Right renal pelvis (tissue), 4 donors: ENCODE measurements at regions not wholly inside any gene's neighbourhood (a gene's known extent, or its start where the extent isn't known, plus 50 kb on each side); places are given as distances from the start of the nearest gene placed in this dataset.
"Not testable (repeated sequence)": the region's sequence is repeated elsewhere in the genome, so short reads cannot be mapped to it uniquely, and the experiment has no call there.

Experiments used
- DNase-seq, 4 donors: peaks; one replicate each; pipeline ENCODE4 v3.0.0-alpha.2; 2013; ENCODE audit warnings: low read depth in 4 of 4, low spot score in 3 of 4, missing footprints in 1 of 4

GRCh38 chr2:204389856-204390255 lies 155.4 kb upstream of the PARD3B start:
- DNase-seq, result no peak

DNA sequence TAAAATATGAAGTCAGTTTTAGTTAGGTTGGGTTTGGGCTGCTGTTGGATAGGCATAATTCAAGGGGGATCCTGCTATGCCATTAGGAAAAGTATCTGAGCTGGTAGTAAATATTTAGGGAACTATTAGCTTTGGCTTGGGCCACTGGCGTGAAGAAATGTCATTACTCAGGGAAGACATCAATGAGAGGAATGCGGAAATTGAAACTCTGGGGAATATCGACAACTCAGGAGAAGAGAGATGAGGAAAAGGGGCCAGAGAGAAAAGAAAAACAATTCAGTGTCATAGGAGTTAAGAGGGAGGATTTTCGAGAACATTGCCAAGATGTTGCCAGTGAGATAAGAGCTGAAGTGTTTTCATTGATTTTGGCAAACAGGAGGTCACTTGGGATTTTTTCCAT lies 149.7 kb upstream of the PARD3B start:
- no peak for DNase-seq

DNA sequence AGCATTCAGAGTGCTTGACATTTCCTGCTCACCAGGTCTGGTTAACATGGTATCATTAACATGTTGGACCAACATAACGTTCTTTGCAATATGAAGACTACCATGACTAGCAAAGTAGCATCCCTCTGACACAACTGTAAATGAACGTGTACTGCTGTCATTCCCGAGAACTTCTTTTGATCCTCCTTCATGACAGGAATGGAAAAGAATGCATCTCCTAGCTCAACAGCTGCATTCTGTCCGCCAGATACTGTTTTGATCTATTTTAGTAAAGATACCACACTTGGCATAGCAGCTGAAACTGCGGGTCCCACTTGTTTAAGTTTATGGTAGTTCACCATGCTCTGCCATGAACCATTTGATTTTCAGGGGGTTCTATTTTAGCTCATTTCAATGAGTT lies 144.2 kb upstream of the PARD3B start:
- no peak for DNase-seq

- no peak for DNase-seq
Observed at GRCh38 chr2:204407204-204408014, 137.9 kb upstream of the PARD3B start.

GRCh38 chr2:204412782-204413181 lies 132.5 kb upstream of the PARD3B start:
- not testable (repeated sequence) for DNase-seq

DNA sequence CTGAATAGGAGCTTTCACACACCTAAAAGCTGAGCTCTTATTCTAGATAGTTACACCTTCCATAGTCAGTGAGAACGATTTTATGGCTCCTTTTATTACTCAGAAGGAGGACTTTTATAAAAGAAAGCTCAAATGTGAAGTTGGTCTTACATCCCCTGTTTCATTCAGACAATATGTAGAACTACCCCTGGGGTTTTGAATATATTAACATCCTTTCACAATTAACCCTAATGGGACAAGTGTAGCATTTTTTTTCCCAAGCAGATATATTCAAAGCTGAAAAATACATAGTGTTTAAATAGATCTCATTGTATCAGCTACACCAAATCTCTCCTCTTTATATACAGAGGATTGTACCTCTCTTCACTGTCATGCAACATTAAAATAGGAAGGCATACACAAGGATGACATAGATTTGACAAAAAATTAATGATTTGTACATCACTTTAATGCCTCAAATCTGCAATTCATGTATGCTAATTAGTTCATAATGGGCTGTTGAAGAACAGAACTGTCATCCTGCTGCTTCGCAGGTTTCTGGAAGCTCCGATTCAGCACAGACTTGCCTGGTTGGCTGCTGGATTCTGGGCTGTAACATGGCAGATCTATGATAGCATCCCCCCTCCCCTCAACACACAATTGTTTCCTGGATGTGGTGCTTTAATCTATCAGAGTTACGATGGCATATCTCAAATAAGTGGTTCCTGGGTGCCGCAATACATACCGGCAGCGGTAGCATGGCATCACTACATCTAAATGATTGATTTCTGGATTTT lies 129.7 kb upstream of the PARD3B start:
- no peak for DNase-seq

DNA sequence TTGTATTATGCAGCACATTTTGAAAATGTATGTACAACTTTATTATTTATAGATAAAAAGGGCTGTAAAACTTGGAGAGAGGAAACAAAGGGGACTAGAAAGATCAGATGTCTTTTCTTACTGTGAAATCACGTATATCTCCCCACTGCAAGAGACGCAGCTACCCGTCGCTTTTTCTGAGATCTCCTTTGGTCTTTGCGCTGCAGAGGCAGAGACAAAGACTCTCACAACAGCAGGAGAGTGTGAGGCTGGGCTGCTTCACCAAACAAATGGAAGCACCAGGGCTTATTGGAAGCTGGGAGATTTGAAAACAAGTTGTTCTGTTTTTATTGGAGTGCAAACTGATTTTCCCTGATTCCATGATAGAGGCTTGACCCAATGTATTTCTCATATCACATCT lies 129.0 kb upstream of the PARD3B start:
- DNase-seq, result no peak

DNA sequence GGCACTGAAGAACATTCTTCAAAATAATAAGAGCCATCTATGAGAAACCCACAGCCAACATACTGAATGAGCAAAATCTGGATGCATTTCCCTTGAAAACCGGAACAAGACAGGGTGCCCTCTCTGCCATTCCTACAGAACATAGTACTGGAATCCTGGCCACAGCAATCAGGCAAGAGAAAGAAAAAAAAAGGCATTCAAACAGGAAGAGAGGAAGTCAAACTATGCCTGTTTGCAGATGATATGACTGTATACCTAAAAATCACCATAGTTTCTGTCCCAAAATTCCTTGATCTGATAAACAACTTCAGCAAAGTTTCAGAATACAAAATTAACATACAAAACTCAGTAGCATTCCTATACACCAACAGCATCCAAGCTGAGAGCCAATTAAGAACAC lies 119.5 kb upstream of the PARD3B start:
- DNase-seq, result no peak

GRCh38 chr2:204428675-204429074 lies 116.6 kb upstream of the PARD3B start:
- no peak for DNase-seq

DNA sequence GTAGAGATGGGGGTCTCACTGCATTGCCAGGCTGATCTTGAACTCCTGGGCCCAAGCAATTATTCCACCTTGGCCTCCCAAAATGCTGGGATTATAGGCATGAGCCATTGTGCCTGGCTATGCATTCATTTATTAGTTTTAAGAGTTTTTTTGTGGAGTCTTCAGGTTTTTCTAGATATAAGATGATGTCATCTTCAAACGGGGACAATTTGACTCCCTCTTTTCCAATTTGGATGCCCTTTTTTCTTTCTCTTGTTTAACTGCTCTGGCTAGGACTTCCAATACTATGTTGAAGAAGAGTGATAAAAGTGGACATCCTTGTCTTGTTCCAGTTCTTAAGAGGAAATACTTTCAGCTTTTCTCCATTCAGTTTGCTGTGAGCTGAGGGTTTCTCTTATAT lies 113.7 kb upstream of the PARD3B start:
- DNase-seq, result no peak

DNA sequence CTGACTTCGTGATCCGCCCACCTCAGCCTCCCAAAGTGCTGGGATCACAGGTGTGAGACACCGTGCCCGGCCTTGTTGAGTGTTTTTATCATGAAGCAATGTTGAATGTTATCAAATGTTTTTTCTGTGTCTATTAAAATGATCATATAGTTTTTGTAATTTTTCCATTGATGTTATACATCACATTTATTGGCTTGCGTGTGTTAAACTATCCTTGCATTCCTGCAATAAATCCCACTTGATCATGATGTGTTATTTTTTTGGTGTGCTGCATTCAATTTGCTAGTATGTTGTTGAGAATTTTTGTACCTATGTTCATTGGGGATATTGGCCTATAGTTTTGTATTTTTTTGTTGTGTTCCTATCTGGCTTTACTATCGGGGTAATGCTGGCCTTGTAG lies 113.1 kb upstream of the PARD3B start:
- no peak for DNase-seq

DNA sequence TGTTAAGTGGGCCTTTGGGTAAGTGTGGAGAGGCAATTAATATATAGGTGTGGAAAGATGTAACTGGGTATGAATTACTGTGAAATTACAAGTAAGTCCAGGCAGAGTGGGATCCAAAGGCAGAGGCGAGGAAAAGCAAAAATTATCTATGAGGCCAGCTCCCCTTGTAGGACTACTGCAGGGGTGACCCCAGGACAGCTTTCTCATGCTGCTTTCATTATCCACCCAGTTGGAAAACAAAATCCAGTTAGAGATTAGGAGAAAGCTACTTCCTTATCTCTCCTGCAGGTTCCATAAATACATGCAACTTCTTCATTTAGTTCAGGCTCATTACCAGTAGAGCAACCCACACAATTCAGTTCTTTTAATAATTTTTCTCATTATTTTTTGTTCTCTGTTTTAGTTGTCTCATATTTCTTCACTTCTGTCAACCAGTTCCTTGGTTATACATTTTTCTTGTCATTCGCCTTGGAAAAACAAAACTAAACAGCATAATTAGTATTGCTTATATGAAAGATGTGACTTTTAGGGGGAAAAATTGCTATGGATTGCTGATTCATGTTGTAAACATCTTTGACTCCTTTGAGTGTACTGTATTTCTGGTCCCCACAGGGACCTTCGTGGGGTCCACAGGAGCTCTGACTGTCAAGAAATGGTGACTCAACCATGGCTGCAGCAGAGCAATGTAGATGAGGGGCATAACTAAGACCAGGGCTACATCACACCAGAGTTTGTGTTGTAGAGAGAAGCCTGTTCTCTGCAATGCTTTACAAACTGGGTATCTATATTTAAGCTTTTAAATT lies 110.4 kb upstream of the PARD3B start:
- DNase-seq, result no peak

DNA sequence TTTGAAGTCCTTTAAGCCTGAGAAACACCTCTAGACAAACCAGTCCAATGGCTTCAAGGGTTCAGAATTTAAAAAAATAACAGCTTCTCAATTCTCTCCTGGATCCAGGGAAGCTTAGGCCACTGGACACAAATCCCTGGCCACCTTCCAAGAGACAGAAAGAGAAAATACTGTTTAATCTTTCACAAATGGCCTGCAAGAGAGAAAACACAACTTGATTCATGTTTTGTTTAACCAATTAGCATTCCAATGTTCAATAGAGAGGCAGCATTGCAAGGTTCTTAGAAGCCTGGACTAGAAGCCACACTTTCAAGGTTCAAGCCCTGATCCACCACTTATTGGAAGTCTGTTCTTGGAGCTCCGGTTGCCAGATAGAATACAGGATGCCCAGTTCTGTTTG lies 109.0 kb upstream of the PARD3B start:
- no peak for DNase-seq

DNA sequence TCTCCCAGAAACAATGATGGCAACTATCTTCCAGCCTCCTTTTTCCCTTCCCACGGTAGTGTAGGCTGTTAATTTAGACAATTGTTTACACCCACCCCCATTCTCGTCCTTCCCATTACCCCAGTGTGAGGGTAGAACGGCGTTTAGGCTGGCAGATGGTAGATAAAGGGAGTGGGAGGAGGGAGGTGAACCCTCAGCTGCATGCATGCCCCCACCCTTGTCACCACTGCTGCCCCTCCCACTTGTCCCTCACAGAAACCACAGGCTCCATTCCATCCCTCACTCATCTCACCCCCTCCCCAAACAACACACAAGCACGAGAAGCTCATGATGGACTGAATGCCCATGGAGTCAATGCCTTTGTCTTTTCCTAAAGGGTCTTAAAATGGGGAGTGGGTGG lies 107.9 kb upstream of the PARD3B start:
- DNase-seq, result no peak

DNA sequence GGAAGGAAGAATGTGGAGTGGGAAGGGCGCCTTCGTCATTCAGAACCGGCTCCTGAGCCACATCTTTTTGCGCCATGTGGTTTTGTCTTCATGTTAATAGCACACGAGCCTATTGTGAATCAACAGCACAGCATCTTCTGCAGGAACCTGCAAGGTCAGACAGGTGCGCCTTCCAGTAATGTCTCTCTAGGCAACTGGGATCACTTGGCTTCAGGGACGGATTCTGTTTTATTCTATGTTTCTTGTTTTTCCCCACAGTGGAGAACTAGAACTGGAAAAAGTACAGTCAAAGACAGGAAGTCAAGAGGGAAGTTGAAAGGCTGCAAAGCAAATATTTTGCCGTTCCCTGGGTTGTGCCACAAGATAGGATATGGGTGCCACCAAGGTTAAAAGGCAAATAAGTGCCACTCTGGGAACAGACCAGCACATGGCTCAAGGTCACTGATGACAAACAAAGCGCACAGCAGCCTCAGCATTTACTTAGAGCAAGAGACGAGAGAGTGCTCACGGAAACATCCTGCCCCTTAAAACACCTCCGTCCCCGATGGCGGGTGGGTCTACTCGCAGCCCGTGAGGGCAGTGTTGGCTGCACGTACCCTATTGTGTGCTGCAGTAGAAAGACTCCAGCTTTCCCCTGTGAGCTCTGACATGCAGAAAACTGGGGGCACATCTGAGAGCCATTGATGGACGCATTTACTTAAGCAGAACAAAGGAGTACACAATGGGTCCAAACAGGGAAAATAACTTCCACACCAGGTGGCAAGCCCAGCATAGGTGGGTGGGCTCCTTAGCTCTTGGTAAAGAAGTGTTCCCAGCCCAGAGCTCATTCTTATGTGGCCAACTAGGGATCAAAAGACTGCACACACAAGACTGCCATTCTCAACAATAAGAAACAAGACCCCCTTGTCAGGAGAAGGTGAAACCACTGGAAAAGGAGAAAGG lies 107.2 kb upstream of the PARD3B start:
- no peak for DNase-seq

DNA sequence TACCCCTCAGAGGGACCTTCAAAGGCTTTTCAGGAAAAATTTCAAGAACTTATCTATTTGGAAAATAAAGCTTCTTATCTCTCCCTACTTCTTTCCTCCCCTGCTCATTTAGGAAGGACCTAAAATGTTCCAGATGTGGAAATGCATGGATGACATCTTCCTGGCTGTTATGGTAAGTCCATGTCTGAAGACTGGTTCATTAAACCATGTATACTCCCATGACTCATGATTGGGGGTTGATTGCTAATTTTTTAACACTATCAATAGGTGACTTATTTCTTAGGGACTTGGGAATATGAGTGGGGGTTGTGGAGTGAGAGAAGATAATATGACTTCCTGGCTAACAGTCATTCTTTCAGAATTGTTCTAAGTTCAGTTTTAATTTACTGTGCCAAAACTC lies 104.0 kb upstream of the PARD3B start:
- no peak for DNase-seq

DNA sequence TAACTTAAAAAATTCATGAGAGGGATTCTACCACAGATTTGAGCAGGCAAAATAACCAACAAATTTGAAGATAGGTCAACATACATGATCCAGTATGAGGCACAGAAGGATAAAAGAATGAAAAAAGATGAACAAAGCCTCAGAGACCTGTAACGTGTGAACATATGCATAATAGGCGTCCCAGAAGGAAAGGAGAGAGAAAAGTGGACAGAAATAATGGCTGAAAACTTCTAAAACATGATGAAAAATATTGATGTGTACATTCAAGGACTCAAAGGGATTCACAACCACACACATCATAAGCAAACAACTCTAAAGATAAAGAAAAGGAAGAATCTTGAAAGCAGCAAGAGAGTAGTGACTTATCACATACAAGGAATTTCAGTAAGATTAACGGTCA lies 100.1 kb upstream of the PARD3B start:
- DNase-seq, result no peak

- no peak for DNase-seq
Observed at GRCh38 chr2:204447722-204448121, 97.6 kb upstream of the PARD3B start.

DNA sequence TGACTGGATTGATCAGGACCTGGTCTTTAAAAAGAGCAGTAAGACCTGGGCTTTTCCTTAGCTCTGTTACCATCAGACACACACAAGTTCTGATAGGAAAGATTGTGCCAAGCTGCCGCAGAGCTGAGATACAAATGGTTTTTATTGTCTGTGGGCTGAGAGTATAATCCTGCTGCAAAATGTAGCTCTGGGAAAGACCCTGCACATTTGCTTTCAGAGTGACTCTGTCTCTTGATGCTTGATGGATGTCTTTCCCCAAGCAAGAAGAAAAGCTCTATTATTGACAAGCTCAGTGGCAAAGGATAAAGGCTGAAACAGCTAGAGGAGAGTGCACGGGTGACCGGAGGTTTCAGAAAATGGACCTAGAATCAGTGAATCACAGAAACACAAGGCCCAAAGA lies 95.3 kb upstream of the PARD3B start:
- no peak for DNase-seq

- no peak for DNase-seq
Observed at GRCh38 chr2:204451766-204452165, 93.5 kb upstream of the PARD3B start.
